NOMO-1 treated with dmso at 0.1 percent for 144 hours (cell line): ENCODE measurements at regions not wholly inside any gene's neighbourhood (a gene's known extent, or its start where the extent isn't known, plus 50 kb on each side); places are given as distances from the start of the nearest gene placed in this dataset.

Experiments used
- DNase-seq: peaks from one replicate; lab custom pipeline; 2025; ENCODE audit not compliant: unreplicated experiment; lab: John Stamatoyannopoulos, UW

- no peak for DNase-seq
Measured at GRCh38 chr6:747028-747427, 54.1 kb upstream of the EXOC2 start.

DNA sequence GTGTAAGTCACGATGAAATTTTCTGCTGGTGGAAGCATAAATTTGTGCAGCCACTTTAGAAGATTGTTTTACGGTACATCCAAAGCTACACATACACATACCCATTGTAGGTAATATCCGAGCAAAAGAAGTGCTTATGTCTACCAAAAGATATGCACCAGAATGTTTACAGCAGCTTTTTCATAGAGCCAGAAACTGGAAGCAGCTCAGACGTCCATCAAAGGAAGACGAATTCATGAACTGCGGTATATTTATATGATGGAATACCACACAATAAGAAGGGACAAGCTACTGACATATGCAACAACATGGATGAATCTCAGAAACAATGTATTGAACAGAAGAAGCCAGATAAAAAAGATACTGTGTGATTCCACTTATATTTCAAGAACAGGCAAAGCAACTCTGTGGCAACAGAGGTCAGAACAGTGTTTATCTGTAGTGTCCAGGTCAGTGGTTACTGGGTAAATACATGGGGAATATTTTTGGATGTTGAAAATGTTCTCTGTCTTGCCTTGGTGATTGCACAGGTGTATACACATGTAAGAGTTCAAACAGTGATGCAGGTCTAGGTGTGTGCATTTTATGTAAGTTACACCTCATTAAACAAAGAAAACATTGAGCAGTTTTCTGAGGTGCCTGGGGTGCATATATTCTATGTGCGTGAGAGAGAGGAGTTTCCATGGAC is 51.9 kb upstream of the EXOC2 start:
- DNase-seq, result no peak

- DNase-seq, result no peak
Measured at GRCh38 chr6:743320-744096, 50.6 kb upstream of the EXOC2 start.
